Left ventricle myocardium inferior (tissue), 1 donor: ENCODE measurements at regions not wholly inside any gene's neighbourhood (a gene's known extent, or its start where the extent isn't known, plus 50 kb on each side); places are given as distances from the start of the nearest gene placed in this dataset.

Source experiments
- DNase-seq: peaks from one replicate; pipeline ENCODE4 v3.0.0-alpha.2; 2020
- H3K27ac ChIP-seq: fragments of 200-600 bp; replicated peaks from 2 replicates; pipeline ENCODE4 v1.8.0; 2021
- H3K27me3 ChIP-seq: fragments of 200-600 bp; 2 replicates; pipeline ENCODE4 v1.8.0; 2021; ENCODE audit warnings: low read depth
- H3K36me3 ChIP-seq: fragments of 200-600 bp; 2 replicates; pipeline ENCODE4 v1.8.0; 2021
- H3K4me1 ChIP-seq: fragments of 200-600 bp; 2 replicates; pipeline ENCODE4 v1.8.0; 2021
- H3K4me3 ChIP-seq: fragments of 200-600 bp; 2 replicates; pipeline ENCODE4 v1.8.0; 2021; ENCODE audit warnings: mild to moderate bottlenecking, moderate library complexity
- H3K9me3 ChIP-seq: fragments of 200-600 bp; replicated peaks from 2 replicates; pipeline ENCODE4 v1.8.0; 2021
- CTCF ChIP-seq: fragments of 200-600 bp; IDR thresholded peaks from 2 replicates; pipeline ENCODE4 v1.8.0; 2021; ENCODE audit warnings: antibody characterized with exemption, mild to moderate bottlenecking, borderline replicate concordance
- intact Hi-C: fragments of 100-400 bp; cut with micrococcal nuclease; formaldehyde crosslinking; loops from one replicate; pipeline ENCODE4 v1.11.0; 2022
- donor health status: DM: no; HTN: yes; CAD: no; lungs with severe emphysema.

GRCh38 chr1:73654714-73655113 lies 543.3 kb downstream of the LRRIQ3 start:
- H3K36me3 ChIP-seq: no peaks in the 10 kb centered on the region
- TF ChIP-seq CTCF: no peak
- H3K9me3 ChIP-seq: peaks cover 4% of the 10 kb centered on the region
- H3K27me3 ChIP-seq: no peaks in the 10 kb centered on the region
- no peak overlapping the region for H3K4me3 ChIP-seq
- H3K4me1 ChIP-seq: no peaks in the 10 kb centered on the region
- intact Hi-C loops: no loop called here
- no peak overlapping the region for H3K27ac ChIP-seq
- DNase-seq: no peak

- TF ChIP-seq CTCF: no peak
- Histone ChIP-seq H3K4me3 (no peak overlapping the region), H3K36me3 (no peaks in the 10 kb centered on the region), H3K4me1 (no peaks in the 10 kb centered on the region), H3K9me3 (no peaks in the 10 kb centered on the region), H3K27ac (no peak overlapping the region), H3K27me3 (no peaks in the 10 kb centered on the region)
- intact Hi-C loops: no loop called here
- DNase-seq: no peak
Measured at GRCh38 chr1:73644198-73644597, 553.8 kb downstream of the LRRIQ3 start.

- intact Hi-C loops: no loop called here
- no peaks in the 10 kb centered on the region for H3K4me1 ChIP-seq
- no peaks in the 10 kb centered on the region for H3K27me3 ChIP-seq
- no peaks in the 10 kb centered on the region for H3K9me3 ChIP-seq
- H3K27ac ChIP-seq: no peak overlapping the region
- no peak for TF ChIP-seq CTCF
- no peaks in the 10 kb centered on the region for H3K36me3 ChIP-seq
- H3K4me3 ChIP-seq: no peak overlapping the region
- no peak for DNase-seq
Measured at GRCh38 chr1:73639494-73639893, 558.5 kb downstream of the LRRIQ3 start.

- Histone ChIP-seq H3K27me3 (no peaks in the 10 kb centered on the region), H3K4me1 (no peaks in the 10 kb centered on the region), H3K4me3 (no peak overlapping the region), H3K36me3 (no peaks in the 10 kb centered on the region), H3K27ac (no peak overlapping the region), H3K9me3 (no peaks in the 10 kb centered on the region)
- no peak for DNase-seq
- no peak for TF ChIP-seq CTCF
- intact Hi-C loops: no loop called here
Measured at GRCh38 chr1:73637264-73637663, 560.7 kb downstream of the LRRIQ3 start.

GRCh38 chr1:73635021-73635420 lies 563.0 kb downstream of the LRRIQ3 start:
- H3K27me3 ChIP-seq: no peaks in the 10 kb centered on the region
- H3K9me3 ChIP-seq: no peaks in the 10 kb centered on the region
- DNase-seq: no peak
- no peak for TF ChIP-seq CTCF
- no peak overlapping the region for H3K4me3 ChIP-seq
- no peaks in the 10 kb centered on the region for H3K4me1 ChIP-seq
- H3K27ac ChIP-seq: no peak overlapping the region
- no peaks in the 10 kb centered on the region for H3K36me3 ChIP-seq
- intact Hi-C loops: no loop called here

- no peaks in the 10 kb centered on the region for H3K9me3 ChIP-seq
- intact Hi-C loops: no loop called here
- no peak overlapping the region for H3K27ac ChIP-seq
- DNase-seq: no peak
- H3K4me1 ChIP-seq: no peaks in the 10 kb centered on the region
- no peak for TF ChIP-seq CTCF
- H3K27me3 ChIP-seq: no peaks in the 10 kb centered on the region
- H3K36me3 ChIP-seq: no peaks in the 10 kb centered on the region
- H3K4me3 ChIP-seq: no peak overlapping the region
Measured at GRCh38 chr1:73627723-73628122, 570.3 kb downstream of the LRRIQ3 start.
